Naive thymus-derived CD8-positive, alpha-beta T cell (primary cell): ENCODE measurements at regions not wholly inside any gene's neighbourhood (a gene's known extent, or its start where the extent isn't known, plus 50 kb on each side); places are given as distances from the start of the nearest gene placed in this dataset.
A peak's percentile ranks its signal among the peaks of the same experiment; 100 is the strongest.
"Not testable (repeated sequence)": the region's sequence is repeated elsewhere in the genome, so short reads cannot be mapped to it uniquely, and the experiment has no call there.

Experiments
- ATAC-seq, 2 donors: fragments of 150-1000 bp; cut with Tn5 transposase in 1 of 2; sonication (Bioruptor Pico), chemical (Tn5 transposase) in 1 of 2; 1 replicate in 1 of 2; 2 replicates in 1 of 2; pipeline ENCODE4 v1.10.0; 2021; ENCODE audit warnings: mild to moderate bottlenecking in 2 of 2, moderate library complexity in 2 of 2
- POLR2A ChIA-PET: fragments of 350-600 bp; sonication (Branson Sonifier 250); formaldehyde crosslinking; loops from one replicate; lab custom pipeline; 2021; ENCODE audit warnings: antibody characterized with exemption; lab: Charles Lee
- DNase-seq, 10 donors: peaks; one replicate each; pipeline versions ENCODE4 v3.0.0 to v3.0.0-alpha.2; 2020 to 2022
- H3K27ac Mint-ChIP-seq, 10 donors: one replicate each; pipeline ENCODE4 v1.8.0; 2020 to 2022; ENCODE audit warnings: mild to moderate bottlenecking in 10 of 10, mixed read lengths in 10 of 10, moderate library complexity in 4 of 10, inconsistent platforms in 1 of 10
- H3K27me3 Mint-ChIP-seq, 5 donors: one replicate each; pipeline ENCODE4 v1.8.0; 2021 to 2022; ENCODE audit warnings: mixed read lengths in 5 of 5
- H3K36me3 Mint-ChIP-seq, 3 donors: one replicate each; pipeline ENCODE4 v1.8.0; 2020 to 2022; ENCODE audit warnings: mixed read lengths in 3 of 3, mild to moderate bottlenecking in 2 of 3, inconsistent platforms in 1 of 3
- H3K4me1 Mint-ChIP-seq, 4 donors: one replicate each; pipeline ENCODE4 v1.8.0; 2021 to 2022; ENCODE audit warnings: mixed read lengths in 4 of 4
- H3K4me3 Mint-ChIP-seq, 10 donors: one replicate each; pipeline ENCODE4 v1.8.0; 2020 to 2022; ENCODE audit warnings: mild to moderate bottlenecking in 10 of 10, mixed read lengths in 10 of 10, moderate library complexity in 6 of 10, inconsistent platforms in 1 of 10
- H3K9me3 Mint-ChIP-seq, 9 donors: one replicate each; pipeline ENCODE4 v1.8.0; 2020 to 2022; ENCODE audit warnings: mixed read lengths in 9 of 9, mild to moderate bottlenecking in 3 of 9, inconsistent platforms in 1 of 9, moderate library complexity in 1 of 9

DNA sequence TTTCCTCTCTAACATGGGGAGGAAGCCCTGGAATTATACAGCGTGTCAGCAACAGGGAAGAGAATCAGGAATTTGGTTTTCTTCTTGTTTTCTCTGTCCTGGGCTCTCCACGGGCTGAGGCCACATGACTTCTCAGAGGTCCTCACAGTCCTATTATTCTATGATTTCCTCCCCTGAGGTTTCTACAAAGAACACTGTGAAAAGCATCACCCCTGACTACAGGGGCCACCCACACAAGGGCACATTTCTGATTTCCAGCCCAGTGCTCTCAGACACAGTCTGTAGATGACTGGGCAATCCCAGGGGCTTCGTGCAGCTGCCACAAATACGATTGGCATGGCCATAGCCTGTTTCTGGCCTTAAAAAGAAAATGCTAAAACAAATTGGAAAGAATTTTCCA, 284.9 kb downstream of the CEMIP2 start:
- Mint-ChIP-seq H3K36me3 (no peaks in the 10 kb centered on the region), H3K27ac (no peak overlapping the region), H3K4me3 (no peak overlapping the region), H3K4me1 (no peaks in the 10 kb centered on the region), H3K27me3 (peaks cover 15 to 35% (median 19%) of the 10 kb centered on the region in 5 donors), H3K9me3 (no peaks in the 10 kb centered on the region)
- ATAC-seq, result no peak
- no peak for DNase-seq
- POLR2A ChIA-PET, result interaction anchor here (0.9 kb wide), 1 partner anchor 518 kb away, joined by 3 read pairs; no protein-coding TSS in a partner anchor

DNA sequence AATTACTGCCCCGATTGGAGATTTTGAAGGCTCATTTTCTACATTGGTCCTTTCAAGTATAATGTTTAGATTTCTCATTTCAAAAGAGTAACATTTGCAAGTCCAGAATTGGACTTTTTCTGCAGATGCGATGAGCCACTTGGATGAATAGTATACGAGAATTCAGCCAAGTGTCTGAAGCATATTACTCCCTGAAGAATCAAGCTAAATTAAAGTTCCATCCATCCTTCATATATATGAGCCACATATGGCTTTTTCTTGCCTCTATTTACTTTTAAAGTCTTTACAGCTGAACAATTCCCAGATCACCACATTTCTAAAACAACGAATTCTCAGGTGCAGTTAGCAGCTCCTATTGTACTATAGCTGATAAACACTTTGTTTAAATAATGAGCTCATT, 288.7 kb downstream of the CEMIP2 start:
- no peak overlapping the region for H3K4me3 Mint-ChIP-seq
- ATAC-seq (no peak), DNase-seq (no peak)
- H3K27me3 Mint-ChIP-seq, result peaks cover 2 to 12% (median 8%) of the 10 kb centered on the region in 5 donors
- H3K4me1 Mint-ChIP-seq, result no peaks in the 10 kb centered on the region
- H3K36me3 Mint-ChIP-seq, result no peaks in the 10 kb centered on the region
- POLR2A ChIA-PET, result no interaction called here
- H3K9me3 Mint-ChIP-seq, result no peaks in the 10 kb centered on the region
- H3K27ac Mint-ChIP-seq, result no peak overlapping the region

DNA sequence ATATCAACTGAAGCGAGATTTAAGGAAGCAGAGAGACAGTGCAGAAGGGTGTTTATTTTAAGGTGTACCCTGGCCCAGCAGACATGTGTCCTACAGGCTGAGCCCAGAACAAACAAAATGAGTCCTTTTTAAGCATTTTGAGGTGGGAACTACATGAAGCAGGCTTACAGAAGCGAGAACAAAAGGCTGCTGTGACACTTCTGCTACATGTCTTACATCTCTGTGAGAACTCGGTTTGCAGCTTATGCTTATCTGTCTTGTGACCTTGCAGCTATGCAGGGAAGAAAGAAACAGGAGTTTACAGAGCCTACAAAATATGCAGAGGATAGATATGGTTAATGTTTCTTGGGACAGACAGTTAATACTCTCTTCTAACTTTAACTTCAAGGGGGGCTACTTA, 295.9 kb downstream of the CEMIP2 start:
- Mint-ChIP-seq H3K4me3 (no peak overlapping the region), H3K9me3 (peaks cover 0 to 20% (median 4%) of the 10 kb centered on the region in 9 donors), H3K27me3 (peaks cover 8 to 46% (median 19%) of the 10 kb centered on the region in 5 donors), H3K36me3 (peaks cover 0 to 7% (median 0%) of the 10 kb centered on the region in 3 donors), H3K4me1 (no peaks in the 10 kb centered on the region), H3K27ac (no peak overlapping the region)
- POLR2A ChIA-PET, result no interaction called here
- DNase-seq, result no peak
- ATAC-seq, result no peak

DNA sequence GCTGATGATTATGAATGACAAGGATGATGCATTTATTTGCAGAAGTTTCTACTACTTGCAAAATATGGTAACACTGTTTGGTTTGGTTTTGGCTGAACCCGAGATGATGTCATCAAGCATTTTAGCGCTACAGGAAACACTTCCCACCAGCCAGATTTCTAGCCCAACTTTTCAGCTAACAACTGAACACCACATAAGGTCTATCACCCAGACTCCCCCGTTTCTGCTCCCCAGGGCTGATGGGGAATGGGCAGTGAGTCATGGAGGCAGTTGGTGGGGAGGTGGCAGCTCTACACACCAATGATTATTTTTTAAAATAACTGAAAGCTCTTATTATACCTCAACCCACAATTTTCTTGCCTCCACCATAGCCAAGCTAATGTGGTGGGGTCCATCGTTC, 302.9 kb downstream of the CEMIP2 start:
- DNase-seq, result no peak
- no peaks in the 10 kb centered on the region for H3K4me1 Mint-ChIP-seq
- POLR2A ChIA-PET, result no interaction called here
- no peak for ATAC-seq
- H3K4me3 Mint-ChIP-seq, result no peak overlapping the region
- no peaks in the 10 kb centered on the region for H3K36me3 Mint-ChIP-seq
- H3K9me3 Mint-ChIP-seq, result peaks cover 0 to 7% (median 0%) of the 10 kb centered on the region in 9 donors
- no peak overlapping the region for H3K27ac Mint-ChIP-seq
- H3K27me3 Mint-ChIP-seq, result peaks cover 0 to 9% (median 0%) of the 10 kb centered on the region in 5 donors

GRCh38 chr9:71459082-71459481, 309.2 kb downstream of the CEMIP2 start:
- DNase-seq, result no peak
- POLR2A ChIA-PET, result no interaction called here
- Mint-ChIP-seq H3K9me3 (no peaks in the 10 kb centered on the region), H3K4me1 (no peaks in the 10 kb centered on the region), H3K36me3 (no peaks in the 10 kb centered on the region), H3K27ac (no peak overlapping the region), H3K4me3 (no peak overlapping the region), H3K27me3 (peaks cover 0 to 12% (median 6%) of the 10 kb centered on the region in 5 donors)
- ATAC-seq, result no peak

DNA sequence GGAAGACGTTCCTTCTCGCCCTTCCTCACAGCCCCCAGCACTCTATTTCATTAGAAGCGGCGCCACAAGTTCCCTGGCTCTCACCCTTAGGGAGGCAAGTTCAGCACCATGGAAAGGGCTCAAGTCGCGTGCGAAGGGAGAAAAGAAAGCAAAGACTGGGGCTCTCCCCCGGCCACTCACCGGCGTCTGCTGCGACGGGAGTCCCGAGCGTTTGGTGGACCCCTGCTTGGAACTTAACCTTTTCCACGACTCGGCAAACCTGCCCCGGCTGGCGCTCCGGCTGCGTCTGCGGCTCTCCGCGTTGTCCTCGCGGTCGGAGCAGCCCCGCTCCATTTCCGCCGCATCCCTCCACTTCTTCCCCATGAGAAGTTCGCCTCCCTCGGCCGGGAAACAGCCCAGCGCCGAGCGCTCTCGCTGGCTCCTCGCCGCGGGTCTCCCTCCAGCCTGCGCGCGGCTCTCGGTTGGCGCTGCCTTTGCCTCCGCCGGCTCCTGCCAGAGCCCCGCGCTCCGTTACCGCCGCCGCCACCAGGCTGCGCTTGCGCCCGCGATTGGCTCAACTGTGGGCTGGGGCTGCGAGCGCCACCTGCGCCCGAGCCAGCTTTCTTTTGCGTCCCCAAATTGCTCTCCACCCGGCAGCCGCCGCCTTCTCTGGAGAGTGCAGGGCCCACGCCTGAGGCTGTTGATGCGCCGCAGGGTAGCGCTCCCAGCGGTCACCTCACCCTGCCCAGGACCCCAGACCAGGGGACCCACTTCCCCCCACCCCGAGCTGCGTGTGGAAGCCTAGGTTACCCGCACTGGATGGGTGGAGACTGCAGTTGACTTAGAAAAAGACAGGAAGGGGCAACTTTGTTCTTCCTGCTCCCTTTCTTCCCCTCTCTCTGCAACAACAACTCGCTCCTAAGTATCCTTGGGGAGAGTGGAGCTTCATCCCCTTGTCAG, 321.6 kb downstream of the CEMIP2 start:
- DNase-seq (no peak), ATAC-seq (peak in 1 of 2 donors; percentile 40)
- Mint-ChIP-seq H3K4me3 (peak overlapping the region in 8 of 10 donors; percentile 6 to 58 (median 44)), H3K4me1 (peaks cover 2 to 8% (median 5%) of the 10 kb centered on the region in 4 donors), H3K27ac (no peak overlapping the region), H3K36me3 (peaks cover 0 to 8% (median 0%) of the 10 kb centered on the region in 3 donors), H3K27me3 (peaks cover 26 to 73% (median 44%) of the 10 kb centered on the region in 5 donors), H3K9me3 (peaks cover 2 to 16% (median 11%) of the 10 kb centered on the region in 9 donors)
- POLR2A ChIA-PET, result no interaction called here

- peaks cover 0 to 10% (median 6%) of the 10 kb centered on the region in 9 donors for H3K9me3 Mint-ChIP-seq
- POLR2A ChIA-PET, result no interaction called here
- H3K4me3 Mint-ChIP-seq, result peak overlapping the region in 7 of 10 donors; percentile 1 to 48 (median 14)
- DNase-seq, result no peak
- H3K36me3 Mint-ChIP-seq, result peaks cover 0 to 8% (median 0%) of the 10 kb centered on the region in 3 donors
- peaks cover 2 to 8% (median 5%) of the 10 kb centered on the region in 4 donors for H3K4me1 Mint-ChIP-seq
- no peak overlapping the region for H3K27ac Mint-ChIP-seq
- ATAC-seq, result no peak
- H3K27me3 Mint-ChIP-seq, result peaks cover 26 to 68% (median 44%) of the 10 kb centered on the region in 5 donors
These were observed 322.2 kb downstream of the CEMIP2 start for GRCh38 chr9:71446106-71446472.

DNA sequence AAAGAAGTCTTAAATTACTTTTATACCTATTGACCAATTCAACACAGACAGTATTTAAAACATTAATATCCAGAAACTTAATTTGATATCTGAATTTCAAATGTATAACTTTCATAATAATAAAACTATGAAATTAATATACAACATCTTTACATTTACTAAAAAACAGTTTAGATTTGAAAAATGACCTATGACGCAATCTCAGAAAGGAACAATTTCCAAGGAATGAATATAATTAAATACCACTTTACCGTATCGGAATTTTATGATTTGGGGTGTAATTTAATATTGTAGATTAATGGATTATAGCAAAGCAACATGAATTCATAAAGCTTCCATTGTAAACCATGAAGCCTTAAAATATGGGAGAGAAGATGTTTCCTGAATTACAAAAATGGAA, 321.5 kb upstream of the TRPM3 start:
- peaks cover 23 to 42% (median 30%) of the 10 kb centered on the region in 5 donors for H3K27me3 Mint-ChIP-seq
- peaks cover 2 to 7% (median 5%) of the 10 kb centered on the region in 4 donors for H3K4me1 Mint-ChIP-seq
- peaks cover 0 to 5% (median 0%) of the 10 kb centered on the region in 9 donors for H3K9me3 Mint-ChIP-seq
- POLR2A ChIA-PET, result no interaction called here
- H3K36me3 Mint-ChIP-seq, result peaks cover 0 to 2% (median 0%) of the 10 kb centered on the region in 3 donors
- ATAC-seq (no peak), DNase-seq (no peak)
- no peak overlapping the region for H3K4me3 Mint-ChIP-seq
- peak overlapping the region in 1 of 10 donors; percentile 34 for H3K27ac Mint-ChIP-seq

DNA sequence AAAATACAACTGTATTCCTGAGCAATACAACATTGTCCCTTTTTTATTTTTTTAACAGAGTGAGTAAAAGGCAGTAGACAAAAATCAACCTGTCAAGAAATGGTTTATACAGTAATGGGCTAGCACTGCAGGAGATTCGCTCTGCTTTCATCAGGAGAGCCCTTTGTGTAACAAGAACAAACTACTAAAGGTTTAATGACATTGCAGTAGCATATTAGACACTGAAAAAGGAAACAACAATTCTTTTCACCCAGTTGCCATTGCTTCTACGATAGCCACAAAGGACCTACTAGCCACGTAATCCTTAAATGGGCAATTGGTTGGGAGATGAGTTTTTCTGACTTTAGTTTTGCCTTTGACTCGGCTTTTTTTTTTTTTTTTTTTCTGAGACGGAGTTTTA, 319.8 kb upstream of the TRPM3 start:
- no peak for DNase-seq
- POLR2A ChIA-PET, result no interaction called here
- H3K36me3 Mint-ChIP-seq, result no peaks in the 10 kb centered on the region
- ATAC-seq, result no peak
- H3K9me3 Mint-ChIP-seq, result peaks cover 0 to 4% (median 0%) of the 10 kb centered on the region in 9 donors
- peaks cover 16 to 26% (median 21%) of the 10 kb centered on the region in 5 donors for H3K27me3 Mint-ChIP-seq
- peaks cover 0 to 3% (median 0%) of the 10 kb centered on the region in 4 donors for H3K4me1 Mint-ChIP-seq
- H3K27ac Mint-ChIP-seq, result no peak overlapping the region
- H3K4me3 Mint-ChIP-seq, result no peak overlapping the region

GRCh38 chr9:71431931-71432330, 310.5 kb upstream of the TRPM3 start:
- H3K4me1 Mint-ChIP-seq, result no peaks in the 10 kb centered on the region
- no peaks in the 10 kb centered on the region for H3K36me3 Mint-ChIP-seq
- no peak overlapping the region for H3K27ac Mint-ChIP-seq
- H3K4me3 Mint-ChIP-seq, result no peak overlapping the region
- H3K27me3 Mint-ChIP-seq, result peaks cover 5 to 10% (median 7%) of the 10 kb centered on the region in 5 donors
- peaks cover 0 to 3% (median 0%) of the 10 kb centered on the region in 9 donors for H3K9me3 Mint-ChIP-seq
- DNase-seq, result no peak
- POLR2A ChIA-PET, result no interaction called here
- ATAC-seq, result no peak

GRCh38 chr9:71407341-71407740, 285.9 kb upstream of the TRPM3 start:
- H3K27ac Mint-ChIP-seq, H3K4me1 Mint-ChIP-seq, ATAC-seq, POLR2A ChIA-PET, H3K4me3 Mint-ChIP-seq, DNase-seq: not testable (repeated sequence)
- Mint-ChIP-seq H3K36me3 (peaks cover 0 to 10% (median 0%) of the 10 kb centered on the region in 3 donors), H3K27me3 (peaks cover 6 to 21% (median 8%) of the 10 kb centered on the region in 5 donors), H3K9me3 (peaks cover 0 to 38% (median 13%) of the 10 kb centered on the region in 9 donors)

DNA sequence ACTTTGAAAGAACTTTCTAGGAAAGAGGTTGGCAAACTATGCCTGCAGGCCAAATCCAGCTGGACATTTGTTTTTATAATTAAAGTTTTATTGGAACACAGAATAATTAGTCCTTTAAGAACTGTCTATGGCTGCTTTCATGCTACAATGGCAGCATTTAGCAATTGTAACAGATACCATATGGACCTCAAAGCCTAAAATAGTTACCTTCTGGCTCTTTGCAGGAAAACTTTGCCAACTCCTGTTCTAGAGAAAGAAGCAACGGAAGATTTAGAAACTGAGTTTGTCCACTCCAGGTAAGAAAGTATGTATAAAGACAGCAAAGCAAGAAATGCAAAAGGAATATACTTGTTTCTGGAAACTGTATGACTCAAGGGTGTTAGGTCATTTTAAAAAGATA, 281.7 kb upstream of the TRPM3 start:
- Mint-ChIP-seq H3K9me3 (peaks cover 0 to 7% (median 0%) of the 10 kb centered on the region in 9 donors), H3K27me3 (peaks cover 0 to 15% (median 5%) of the 10 kb centered on the region in 5 donors), H3K36me3 (peaks cover 0 to 4% (median 0%) of the 10 kb centered on the region in 3 donors), H3K4me1 (no peaks in the 10 kb centered on the region), H3K27ac (no peak overlapping the region), H3K4me3 (no peak overlapping the region)
- DNase-seq (no peak), ATAC-seq (no peak)
- POLR2A ChIA-PET, result no interaction called here

- H3K4me3 Mint-ChIP-seq, result no peak overlapping the region
- POLR2A ChIA-PET, result no interaction called here
- H3K27me3 Mint-ChIP-seq, result peaks cover 0 to 15% (median 3%) of the 10 kb centered on the region in 5 donors
- no peak for ATAC-seq
- H3K9me3 Mint-ChIP-seq, result peaks cover 0 to 2% (median 0%) of the 10 kb centered on the region in 9 donors
- no peaks in the 10 kb centered on the region for H3K4me1 Mint-ChIP-seq
- DNase-seq, result no peak
- no peaks in the 10 kb centered on the region for H3K36me3 Mint-ChIP-seq
- no peak overlapping the region for H3K27ac Mint-ChIP-seq
These were observed 271.6 kb upstream of the TRPM3 start for GRCh38 chr9:71393005-71393404.
